ENCODE measurements at regions not wholly inside any gene's neighbourhood (a gene's known extent, or its start where the extent isn't known, plus 50 kb on each side); places are given as distances from the start of the nearest gene placed in this dataset.

- Histone ChIP-seq H3K4me1 (ENCODE audit: insufficient read depth, poor library complexity, severe bottlenecking) (no peaks in the 10 kb centered on the region), H3K36me3 (ENCODE audit: low read depth) (no peaks in the 10 kb centered on the region), H3K27me3 (ENCODE audit: insufficient read depth, poor library complexity, severe bottlenecking) (no peaks in the 10 kb centered on the region), H3K27ac (ENCODE audit: poor library complexity, severe bottlenecking) (no peak overlapping the region), H3K4me3 (ENCODE audit: severe bottlenecking) (no peak overlapping the region), H3K9me3 (ENCODE audit: severe bottlenecking) (no peaks in the 10 kb centered on the region)
- no peak for ATAC-seq (ENCODE audit: low read depth)
- no peak for TF ChIP-seq CTCF (IDR thresholded peaks at IDR 0.05; ENCODE audit: poor library complexity, severe bottlenecking)
- no peak for DNase-seq (ENCODE audit: low spot score)
These were observed 96.0 kb upstream of the TNFSF4 start for GRCh38 chr1:173302890-173303829.

GRCh38 chr1:173303984-173304383 lies 96.9 kb upstream of the TNFSF4 start:
- Histone ChIP-seq H3K27me3 (ENCODE audit: insufficient read depth, poor library complexity, severe bottlenecking) (no peaks in the 10 kb centered on the region), H3K4me3 (ENCODE audit: severe bottlenecking) (no peak overlapping the region), H3K27ac (ENCODE audit: poor library complexity, severe bottlenecking) (no peak overlapping the region), H3K9me3 (ENCODE audit: severe bottlenecking) (no peaks in the 10 kb centered on the region), H3K4me1 (ENCODE audit: insufficient read depth, poor library complexity, severe bottlenecking) (no peaks in the 10 kb centered on the region), H3K36me3 (ENCODE audit: low read depth) (no peaks in the 10 kb centered on the region)
- no peak for ATAC-seq (ENCODE audit: low read depth)
- no peak for DNase-seq (ENCODE audit: low spot score)
- no peak for TF ChIP-seq CTCF (IDR thresholded peaks at IDR 0.05; ENCODE audit: poor library complexity, severe bottlenecking)

- Histone ChIP-seq H3K36me3 (ENCODE audit: low read depth) (no peaks in the 10 kb centered on the region), H3K4me1 (ENCODE audit: insufficient read depth, poor library complexity, severe bottlenecking) (no peaks in the 10 kb centered on the region), H3K9me3 (ENCODE audit: severe bottlenecking) (no peaks in the 10 kb centered on the region), H3K27me3 (ENCODE audit: insufficient read depth, poor library complexity, severe bottlenecking) (no peaks in the 10 kb centered on the region), H3K27ac (ENCODE audit: poor library complexity, severe bottlenecking) (no peak overlapping the region), H3K4me3 (ENCODE audit: severe bottlenecking) (no peak overlapping the region)
- no peak for DNase-seq (ENCODE audit: low spot score)
- TF ChIP-seq CTCF (IDR thresholded peaks at IDR 0.05; ENCODE audit: poor library complexity, severe bottlenecking), result no peak
- ATAC-seq (ENCODE audit: low read depth), result no peak
These were observed 97.5 kb upstream of the TNFSF4 start for GRCh38 chr1:173304529-173305227.

GRCh38 chr1:173307845-173308244 lies 100.7 kb upstream of the TNFSF4 start:
- Histone ChIP-seq H3K9me3 (ENCODE audit: severe bottlenecking) (no peaks in the 10 kb centered on the region), H3K27ac (ENCODE audit: poor library complexity, severe bottlenecking) (no peak overlapping the region), H3K27me3 (ENCODE audit: insufficient read depth, poor library complexity, severe bottlenecking) (no peaks in the 10 kb centered on the region), H3K36me3 (ENCODE audit: low read depth) (no peaks in the 10 kb centered on the region), H3K4me1 (ENCODE audit: insufficient read depth, poor library complexity, severe bottlenecking) (no peaks in the 10 kb centered on the region), H3K4me3 (ENCODE audit: severe bottlenecking) (no peak overlapping the region)
- TF ChIP-seq CTCF (IDR thresholded peaks at IDR 0.05; ENCODE audit: poor library complexity, severe bottlenecking), result no peak
- ATAC-seq (ENCODE audit: low read depth) (no peak), DNase-seq (ENCODE audit: low spot score) (no peak)
